Subcutaneous abdominal adipose tissue (tissue), 5 donors: ENCODE measurements at regions not wholly inside any gene's neighbourhood (a gene's known extent, or its start where the extent isn't known, plus 50 kb on each side); places are given as distances from the start of the nearest gene placed in this dataset.

Experiments used
- H3K27ac ChIP-seq: one replicate; pipeline ENCODE4 v1.7.0; 2013; ENCODE audit warnings: low read depth, mild to moderate bottlenecking, inconsistent platforms, low read length, moderate library complexity
- H3K27me3 ChIP-seq, 5 donors: one replicate each; pipeline ENCODE4 v1.7.0; 2013; ENCODE audit warnings: low read length in 5 of 5, inconsistent platforms in 1 of 5; ENCODE audit not compliant: control insufficient read depth in 5 of 5, insufficient read depth in 4 of 5
- H3K36me3 ChIP-seq, 5 donors: one replicate each; pipeline ENCODE4 v1.7.0; 2013; ENCODE audit warnings: low read length in 5 of 5; ENCODE audit not compliant: control insufficient read depth in 5 of 5, insufficient read depth in 5 of 5
- H3K4me1 ChIP-seq, 5 donors: one replicate each; pipeline ENCODE4 v1.7.0; 2013; ENCODE audit warnings: low read length in 5 of 5, mild to moderate bottlenecking in 3 of 5, moderate library complexity in 1 of 5; ENCODE audit not compliant: control insufficient read depth in 5 of 5, insufficient read depth in 5 of 5
- H3K4me3 ChIP-seq, 5 donors: one replicate each; pipeline ENCODE4 v1.7.0; 2013; ENCODE audit warnings: low read length in 5 of 5, low read depth in 1 of 5
- H3K9ac ChIP-seq, 5 donors: one replicate each; pipeline ENCODE4 v1.7.0; 2013; ENCODE audit warnings: low read length in 5 of 5, mild to moderate bottlenecking in 4 of 5, moderate library complexity in 3 of 5
- H3K9me3 ChIP-seq, 5 donors: one replicate each; pipeline ENCODE4 v1.7.0; 2013; ENCODE audit warnings: low read length in 5 of 5; ENCODE audit not compliant: control insufficient read depth in 5 of 5
- donor health status: healthy.
- donor health status: healthy.
- donor health status: healthy.
- donor health status: healthy.
- donor health status: healthy.

DNA sequence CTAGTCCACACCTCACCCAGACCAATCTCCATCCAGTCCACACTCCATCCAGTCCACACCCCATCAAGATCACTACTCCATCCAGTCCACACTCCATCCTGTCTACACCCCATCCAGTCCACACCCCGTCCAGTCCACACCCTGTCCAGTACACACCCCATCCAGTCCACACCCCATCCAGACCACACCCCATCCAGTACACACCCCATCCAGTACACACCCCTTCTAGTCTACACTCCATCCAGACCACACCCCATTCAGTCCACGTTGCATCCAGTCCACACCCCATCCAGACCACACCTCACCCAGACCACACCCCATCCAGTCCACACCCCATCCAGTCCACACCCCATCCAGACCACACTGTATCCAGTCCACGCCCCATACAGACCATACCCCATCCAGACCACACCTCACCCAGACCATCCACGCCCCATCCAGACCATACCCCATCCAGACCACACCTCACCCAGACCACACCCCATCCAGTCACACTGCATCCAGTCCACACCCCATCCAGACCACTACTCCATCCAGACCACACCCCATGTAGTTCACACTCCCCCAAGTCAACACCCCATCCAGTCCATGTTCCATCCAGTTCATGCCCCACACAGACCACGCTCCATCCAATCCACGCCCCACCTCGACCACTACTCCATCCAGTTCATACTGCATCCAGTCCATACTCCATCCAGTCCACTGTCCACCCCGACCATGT, 116.6 kb upstream of the RTL1 start:
- H3K36me3 ChIP-seq: peaks cover 0 to 6% (median 0%) of the 10 kb centered on the region in 5 donors
- no peak overlapping the region for H3K27ac ChIP-seq
- H3K4me3 ChIP-seq: no peak overlapping the region

DNA sequence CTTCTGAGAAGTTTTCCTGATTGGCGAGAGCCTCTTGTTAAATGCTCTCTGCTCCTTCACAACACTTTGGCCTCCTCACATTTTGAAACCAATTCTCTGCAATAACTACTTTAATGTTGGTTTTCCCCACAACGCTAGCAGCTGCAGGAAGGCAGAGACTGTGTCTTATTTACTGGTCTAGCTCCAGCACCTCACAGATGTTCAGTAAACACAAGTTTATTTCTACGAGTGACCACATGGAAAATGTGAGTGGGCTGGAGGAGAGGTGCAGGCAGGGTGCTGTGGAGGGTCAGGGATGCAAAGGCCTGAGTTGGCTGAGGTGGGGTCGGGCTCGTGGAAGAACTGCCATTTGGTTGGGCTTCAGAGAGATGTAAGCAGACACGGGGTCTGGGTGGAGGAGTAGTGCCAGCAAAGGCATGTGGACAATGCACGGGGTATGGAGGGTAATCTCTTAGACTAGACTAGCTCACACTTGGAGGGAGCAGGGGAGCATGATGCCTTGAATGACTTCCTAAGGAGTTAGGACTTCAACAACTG, 117.4 kb upstream of the RTL1 start:
- no peak overlapping the region for H3K9ac ChIP-seq

More for the DNA sequence above, 116.6 kb upstream of the RTL1 start:
- H3K4me1 ChIP-seq: peaks cover 0 to 2% (median 0%) of the 10 kb centered on the region in 5 donors
- no peaks in the 10 kb centered on the region for H3K9me3 ChIP-seq
- H3K9ac ChIP-seq: no peak overlapping the region
- peaks cover 0 to 5% (median 0%) of the 10 kb centered on the region in 5 donors for H3K27me3 ChIP-seq

DNA sequence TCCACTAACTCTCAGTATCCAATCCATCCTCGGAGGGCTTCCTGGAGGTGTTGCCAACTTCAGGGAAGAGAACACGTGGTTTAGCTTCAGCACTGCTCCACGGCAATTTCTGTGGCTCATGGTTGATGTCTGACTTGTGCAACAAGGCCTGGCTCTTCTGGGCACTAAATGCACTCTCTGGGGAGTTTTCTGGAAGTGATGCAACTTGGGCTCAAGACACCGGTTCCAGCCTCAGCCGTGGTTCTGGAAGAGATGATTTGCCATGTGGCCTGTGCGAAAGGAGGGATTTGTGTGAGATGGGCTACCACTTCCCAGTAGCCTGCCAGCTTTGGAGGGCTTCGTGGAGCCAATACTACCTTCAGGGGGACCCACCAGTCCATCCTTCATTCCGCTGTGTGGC, 118.6 kb upstream of the RTL1 start:
- Histone ChIP-seq H3K27ac (no peak overlapping the region), H3K36me3 (peaks cover 0 to 6% (median 0%) of the 10 kb centered on the region in 5 donors), H3K4me3 (no peak overlapping the region), H3K9me3 (no peaks in the 10 kb centered on the region), H3K9ac (no peak overlapping the region), H3K27me3 (peaks cover 0 to 6% (median 0%) of the 10 kb centered on the region in 5 donors), H3K4me1 (peaks cover 0 to 2% (median 0%) of the 10 kb centered on the region in 5 donors)

More for the DNA sequence above, 117.4 kb upstream of the RTL1 start:
- peaks cover 0 to 6% (median 0%) of the 10 kb centered on the region in 5 donors for H3K27me3 ChIP-seq
- no peaks in the 10 kb centered on the region for H3K9me3 ChIP-seq
- no peak overlapping the region for H3K27ac ChIP-seq
- peaks cover 0 to 6% (median 0%) of the 10 kb centered on the region in 5 donors for H3K36me3 ChIP-seq
- peaks cover 0 to 2% (median 0%) of the 10 kb centered on the region in 5 donors for H3K4me1 ChIP-seq
- H3K4me3 ChIP-seq: no peak overlapping the region

DNA sequence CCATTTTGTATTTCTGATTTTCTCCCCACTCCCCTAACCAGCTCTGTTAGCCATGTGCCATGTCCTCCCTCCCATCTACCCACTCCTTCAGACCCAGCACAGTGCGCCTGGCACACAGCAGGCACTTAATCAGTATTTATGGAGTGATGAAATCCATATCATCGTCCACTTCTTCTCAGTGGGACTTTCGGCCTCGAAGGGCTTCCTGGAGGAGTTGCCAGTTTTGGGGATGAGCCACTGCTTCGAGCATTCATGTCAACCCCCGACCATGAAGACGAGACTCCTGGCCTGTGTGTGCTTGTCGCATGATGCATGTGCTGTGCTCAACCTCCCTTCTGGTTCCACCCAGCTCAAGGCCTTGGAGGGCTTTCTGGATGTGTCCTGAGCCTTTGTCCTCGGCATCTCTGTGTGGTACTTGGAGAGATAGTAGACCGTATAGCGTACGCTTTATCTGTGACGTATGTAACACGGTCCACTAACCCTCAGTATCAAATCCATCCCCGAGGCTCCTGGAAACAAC, 119.5 kb upstream of the RTL1 start:
- Histone ChIP-seq H3K36me3 (peaks cover 0 to 6% (median 0%) of the 10 kb centered on the region in 5 donors), H3K4me3 (no peak overlapping the region), H3K27ac (no peak overlapping the region), H3K27me3 (peaks cover 0 to 5% (median 0%) of the 10 kb centered on the region in 5 donors), H3K9me3 (no peaks in the 10 kb centered on the region), H3K9ac (no peak overlapping the region), H3K4me1 (peaks cover 0 to 2% (median 0%) of the 10 kb centered on the region in 5 donors)

DNA sequence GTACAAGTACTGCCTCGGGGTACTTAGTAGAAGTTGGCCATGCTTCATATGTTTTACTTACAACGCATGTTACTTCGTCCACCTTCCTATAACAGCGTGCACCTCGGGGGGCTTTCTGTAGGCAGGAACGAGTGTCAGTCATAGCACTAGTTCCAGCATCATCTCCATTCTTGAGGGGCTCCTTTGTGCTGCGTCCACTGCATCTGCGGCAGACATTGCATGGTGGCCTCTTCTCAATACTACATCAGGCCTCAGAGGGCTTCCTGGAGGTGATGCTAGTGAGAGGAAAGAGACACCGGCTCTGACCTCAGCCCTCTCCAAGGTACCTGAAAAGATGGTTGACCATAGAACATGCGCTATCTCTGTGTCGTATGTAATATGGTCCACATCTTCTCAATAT, 121.2 kb upstream of the RTL1 start:
- Histone ChIP-seq H3K9me3 (no peaks in the 10 kb centered on the region), H3K27ac (no peak overlapping the region), H3K27me3 (peaks cover 0 to 4% (median 0%) of the 10 kb centered on the region in 5 donors), H3K4me3 (no peak overlapping the region), H3K9ac (no peak overlapping the region), H3K36me3 (peaks cover 0 to 6% (median 0%) of the 10 kb centered on the region in 5 donors), H3K4me1 (no peaks in the 10 kb centered on the region)

DNA sequence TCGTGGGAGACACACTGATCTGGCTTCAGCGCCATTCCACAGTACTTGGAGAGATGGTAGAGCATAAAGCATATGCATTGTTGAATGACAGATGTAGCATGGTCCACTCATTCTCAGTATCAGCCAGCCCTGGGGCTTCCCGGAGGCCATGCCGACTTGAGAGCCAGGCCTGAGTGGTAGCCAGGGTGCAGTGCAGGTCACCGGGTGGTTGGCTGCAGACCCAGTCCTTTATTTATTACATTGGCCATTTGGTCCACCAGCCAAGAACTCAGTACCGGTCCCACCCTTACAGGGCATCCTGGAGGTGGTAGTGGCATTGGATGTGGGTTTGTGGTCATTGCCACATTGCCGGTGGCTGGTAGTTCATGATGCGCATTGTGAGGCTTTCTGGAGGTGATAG, 121.6 kb upstream of the RTL1 start:
- Histone ChIP-seq H3K36me3 (peaks cover 0 to 6% (median 0%) of the 10 kb centered on the region in 5 donors), H3K9me3 (no peaks in the 10 kb centered on the region), H3K4me1 (no peaks in the 10 kb centered on the region)

DNA sequence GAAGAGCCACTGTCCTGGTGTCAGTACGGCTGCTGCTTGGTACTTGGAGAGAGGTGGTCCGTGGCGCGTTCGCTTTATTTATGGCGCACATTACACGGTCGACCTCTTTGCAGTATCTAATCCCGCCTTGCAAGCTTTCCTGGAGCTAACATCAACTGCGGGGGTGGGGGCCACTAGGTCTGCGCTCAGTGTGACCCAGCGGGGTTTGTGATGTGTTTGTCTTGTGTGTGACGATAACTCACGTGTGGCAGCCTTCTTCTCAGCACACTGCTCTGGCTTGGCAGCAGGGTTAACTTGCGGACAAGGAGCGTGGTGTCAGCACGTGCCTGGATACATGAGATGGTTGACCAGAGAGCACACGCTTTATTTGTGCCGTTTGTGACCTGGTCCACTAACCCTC, 122.2 kb upstream of the RTL1 start:
- no peak overlapping the region for H3K4me3 ChIP-seq
- peaks cover 0 to 6% (median 0%) of the 10 kb centered on the region in 5 donors for H3K36me3 ChIP-seq

More for the DNA sequence above, 121.6 kb upstream of the RTL1 start:
- Histone ChIP-seq H3K27ac (no peak overlapping the region), H3K9ac (no peak overlapping the region), H3K27me3 (peaks cover 0 to 4% (median 0%) of the 10 kb centered on the region in 5 donors), H3K4me3 (no peak overlapping the region)

DNA sequence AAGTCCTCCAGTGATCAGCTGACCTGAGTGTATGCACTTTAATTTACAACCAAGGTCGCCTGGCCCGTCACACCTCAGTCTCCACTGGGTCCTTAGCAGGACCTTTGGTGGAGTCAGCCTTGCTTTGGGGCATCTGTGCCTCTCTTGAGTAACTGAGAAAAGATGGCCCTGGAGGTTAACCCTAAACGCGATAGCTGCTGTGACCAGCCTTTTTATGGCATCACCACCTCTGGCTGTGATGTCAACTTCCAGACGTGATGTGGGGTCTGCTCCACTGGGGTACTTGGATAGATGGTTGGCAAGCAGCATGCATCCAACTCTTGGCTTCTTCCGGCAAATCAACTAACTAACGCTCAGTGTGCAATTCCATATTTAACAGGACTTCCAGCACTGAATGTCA, 122.8 kb upstream of the RTL1 start:
- H3K9ac ChIP-seq: no peak overlapping the region
- H3K4me3 ChIP-seq: no peak overlapping the region
- no peaks in the 10 kb centered on the region for H3K9me3 ChIP-seq
- H3K4me1 ChIP-seq: no peaks in the 10 kb centered on the region
- peaks cover 0 to 4% (median 0%) of the 10 kb centered on the region in 5 donors for H3K27me3 ChIP-seq
- H3K27ac ChIP-seq: no peak overlapping the region
- peaks cover 0 to 6% (median 0%) of the 10 kb centered on the region in 5 donors for H3K36me3 ChIP-seq

More for the DNA sequence above, 122.2 kb upstream of the RTL1 start:
- Histone ChIP-seq H3K9me3 (no peaks in the 10 kb centered on the region), H3K27me3 (peaks cover 0 to 4% (median 0%) of the 10 kb centered on the region in 5 donors), H3K9ac (no peak overlapping the region), H3K4me1 (no peaks in the 10 kb centered on the region), H3K27ac (no peak overlapping the region)

DNA sequence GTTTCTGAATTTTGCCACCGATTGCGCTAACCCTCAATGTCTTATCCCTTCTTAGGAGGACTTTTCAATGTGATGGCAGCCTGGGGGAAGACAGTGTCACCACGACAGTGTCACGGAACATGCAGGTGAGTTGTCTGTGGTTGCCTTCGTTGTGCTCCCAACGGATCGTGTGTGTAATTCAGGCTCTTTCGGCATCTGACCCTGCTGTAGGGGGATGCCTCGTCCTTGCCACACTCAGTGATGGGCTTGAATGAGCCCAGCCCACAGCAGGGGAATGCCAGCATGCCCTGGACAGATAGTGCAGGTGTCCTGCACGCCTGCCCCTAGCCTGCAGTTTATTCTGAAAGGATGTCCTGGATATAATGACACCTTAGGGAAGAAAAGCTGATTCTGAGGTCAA, 123.8 kb upstream of the RTL1 start:
- Histone ChIP-seq H3K9me3 (no peaks in the 10 kb centered on the region), H3K36me3 (peaks cover 0 to 6% (median 0%) of the 10 kb centered on the region in 5 donors), H3K27me3 (peaks cover 0 to 4% (median 0%) of the 10 kb centered on the region in 5 donors), H3K4me3 (no peak overlapping the region), H3K9ac (no peak overlapping the region), H3K27ac (no peak overlapping the region), H3K4me1 (no peaks in the 10 kb centered on the region)

DNA sequence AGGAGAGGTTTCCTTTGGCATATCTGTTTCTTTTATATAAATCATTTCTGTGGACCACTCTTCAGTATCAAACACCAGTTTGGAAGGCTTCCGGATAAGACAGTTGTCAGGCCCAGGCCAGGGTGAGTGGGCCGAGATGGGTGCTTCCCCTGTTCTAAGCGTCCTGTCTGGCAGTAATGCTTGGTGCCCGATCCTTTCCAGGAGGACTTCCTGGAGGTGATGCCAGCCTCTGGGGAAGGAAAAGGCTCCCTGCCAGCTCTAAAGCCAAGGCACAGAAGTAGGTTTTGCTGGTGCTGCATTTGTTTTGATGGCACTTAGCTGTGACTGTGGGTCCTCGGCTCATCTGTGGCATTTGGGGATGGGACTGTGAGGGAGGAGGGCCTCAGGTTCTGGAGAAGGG, 124.4 kb upstream of the RTL1 start:
- Histone ChIP-seq H3K36me3 (peaks cover 0 to 5% (median 0%) of the 10 kb centered on the region in 5 donors), H3K4me1 (no peaks in the 10 kb centered on the region), H3K27me3 (peaks cover 0 to 4% (median 0%) of the 10 kb centered on the region in 5 donors), H3K4me3 (no peak overlapping the region), H3K27ac (no peak overlapping the region), H3K9me3 (no peaks in the 10 kb centered on the region), H3K9ac (no peak overlapping the region)
